Spleen (tissue), 11 donors: ENCODE measurements at regions not wholly inside any gene's neighbourhood (a gene's known extent, or its start where the extent isn't known, plus 50 kb on each side); places are given as distances from the start of the nearest gene placed in this dataset.

ENCODE experiments used
- DNase-seq: peaks from one replicate; pipeline ENCODE4 v3.0.0-alpha.2; 2020
- H3K27ac ChIP-seq, 8 donors: fragments of 200-600 bp; sonication (generic) in 7 of 8; 1 replicate in 4 of 8; 2 replicates in 4 of 8; pipeline versions ENCODE4 v1.5.0 to v1.8.0; 2016 to 2021; ENCODE audit warnings: inconsistent platforms in 4 of 8, mild to moderate bottlenecking in 4 of 8, moderate library complexity in 1 of 8
- H3K27me3 ChIP-seq, 7 donors: fragments of 200-600 bp; sonication (generic) in 6 of 7; replicated peaks in 1 of 7; 1 replicate in 4 of 7; 2 replicates in 3 of 7; pipeline versions ENCODE4 v1.5.0 to v1.8.0; 2016 to 2021; ENCODE audit warnings: inconsistent platforms in 3 of 7, mild to moderate bottlenecking in 1 of 7
- H3K36me3 ChIP-seq, 6 donors: fragments of 200-600 bp; sonication (generic) in 5 of 6; 1 replicate in 4 of 6; 2 replicates in 2 of 6; pipeline versions ENCODE4 v1.5.0 to v1.8.0; 2016 to 2021; ENCODE audit warnings: inconsistent platforms in 2 of 6
- H3K4me1 ChIP-seq, 6 donors: fragments of 200-600 bp; sonication (generic) in 5 of 6; 1 replicate in 3 of 6; 2 replicates in 3 of 6; pipeline versions ENCODE4 v1.5.0 to v1.8.0; 2016 to 2021; ENCODE audit warnings: inconsistent platforms in 3 of 6
- H3K4me3 ChIP-seq, 8 donors: fragments of 200-600 bp; sonication (generic) in 7 of 8; 1 replicate in 4 of 8; 2 replicates in 4 of 8; pipeline versions ENCODE4 v1.5.0 to v1.8.0; 2016 to 2021; ENCODE audit warnings: inconsistent platforms in 4 of 8, mild to moderate bottlenecking in 4 of 8, moderate library complexity in 2 of 8
- H3K9me3 ChIP-seq, 8 donors: fragments of 200-600 bp; sonication (generic) in 7 of 8; 1 replicate in 4 of 8; 2 replicates in 4 of 8; pipeline versions ENCODE4 v1.5.0 to v1.8.0; 2016 to 2021; ENCODE audit warnings: inconsistent platforms in 4 of 8
- CTCF ChIP-seq, 11 experiments: fragments of 200-600 bp in 7 of 11; fragments of 450-650 bp in 4 of 11; sonication (generic) in 4 of 11; IDR thresholded peaks in 8 of 11; conservative IDR thresholded peaks in 3 of 11; 1 replicate in 7 of 11; 2 replicates in 4 of 11; pipeline versions ENCODE4 v1.4.0 to v1.8.0; 2016 to 2021; ENCODE audit warnings: antibody characterized with exemption in 11 of 11, inconsistent platforms in 4 of 11, mild to moderate bottlenecking in 1 of 11
- POLR2A ChIP-seq, 3 donors: fragments of 450-650 bp; IDR thresholded peaks; one replicate each; pipeline ENCODE4 v1.5.1; 2017; ENCODE audit warnings: antibody characterized with exemption in 3 of 3, mild to moderate bottlenecking in 1 of 3
- POLR2AphosphoS5 ChIP-seq, 3 donors: sonication (generic); formaldehyde crosslinking; IDR thresholded peaks; one replicate each; pipeline ENCODE4 v1.5.1; 2017; ENCODE audit warnings: antibody characterized with exemption in 3 of 3
- WGBS, 5 donors: extraction: QIAGEN DNeasy Blood & Tissue Kit in 3 of 5; methylation state at CpG; one replicate each; pipeline versions ENCODE4 v1.1.5 to v1.1.7; 2013 to 2018; 5-methylcytosine and 5-hydroxymethylcytosine counted together
- intact Hi-C: fragments of 100-400 bp; cut with DNase I; formaldehyde crosslinking; loops from one replicate; pipeline ENCODE4 v1.15.0; 2023; ENCODE audit warnings: low total_unique reads
- donor health status: healthy with polysubstance abuse.
- donor health status: DM: no; HTN: no; CAD: no; lungs with moderate emphysema.
- donor health status: DM: no; HTN: no; CAD: no.
- donor health status: Bipolar disorder and iron deficiency.
- donor health status: healthy.
- donor health status: DM: no; HTN: no; CAD: no.
- donor health status: DM: yes; HTN: yes; CAD: no.

GRCh38 chr11:112581747-112582146, 321.1 kb upstream of the PLET1 start:
- DNase-seq, result no peak
- Histone ChIP-seq H3K27ac (no peak overlapping the region), H3K9me3 (no peaks in the 10 kb centered on the region), H3K27me3 (peaks cover 0 to 4% (median 0%) of the 10 kb centered on the region in 7 donors), H3K36me3 (no peaks in the 10 kb centered on the region), H3K4me1 (no peaks in the 10 kb centered on the region), H3K4me3 (no peak overlapping the region)
- WGBS, 5 donors, result 66 to 72% (median 70%) methylated on average over 4 of the region's 4 CpGs
- no peak for TF ChIP-seq POLR2A (IDR thresholded peaks at IDR 0.05)
- TF ChIP-seq POLR2AphosphoS5 (IDR thresholded peaks at IDR 0.05), result no peak
- no peak for TF ChIP-seq CTCF (IDR thresholded peaks at IDR 0.05 in 8 of 11, conservative IDR thresholded peaks at IDR 0.05 in 3 of 11)
- intact Hi-C loops, result no loop called here

GRCh38 chr11:112582366-112582765, 321.7 kb upstream of the PLET1 start:
- Histone ChIP-seq H3K27ac (no peak overlapping the region), H3K4me1 (no peaks in the 10 kb centered on the region), H3K36me3 (no peaks in the 10 kb centered on the region), H3K9me3 (no peaks in the 10 kb centered on the region), H3K27me3 (peaks cover 0 to 4% (median 0%) of the 10 kb centered on the region in 7 donors), H3K4me3 (no peak overlapping the region)
- intact Hi-C loops, result no loop called here
- no peak for TF ChIP-seq CTCF (IDR thresholded peaks at IDR 0.05 in 8 of 11, conservative IDR thresholded peaks at IDR 0.05 in 3 of 11)
- no peak for TF ChIP-seq POLR2A (IDR thresholded peaks at IDR 0.05)
- no peak for TF ChIP-seq POLR2AphosphoS5 (IDR thresholded peaks at IDR 0.05)
- no peak for DNase-seq

DNA sequence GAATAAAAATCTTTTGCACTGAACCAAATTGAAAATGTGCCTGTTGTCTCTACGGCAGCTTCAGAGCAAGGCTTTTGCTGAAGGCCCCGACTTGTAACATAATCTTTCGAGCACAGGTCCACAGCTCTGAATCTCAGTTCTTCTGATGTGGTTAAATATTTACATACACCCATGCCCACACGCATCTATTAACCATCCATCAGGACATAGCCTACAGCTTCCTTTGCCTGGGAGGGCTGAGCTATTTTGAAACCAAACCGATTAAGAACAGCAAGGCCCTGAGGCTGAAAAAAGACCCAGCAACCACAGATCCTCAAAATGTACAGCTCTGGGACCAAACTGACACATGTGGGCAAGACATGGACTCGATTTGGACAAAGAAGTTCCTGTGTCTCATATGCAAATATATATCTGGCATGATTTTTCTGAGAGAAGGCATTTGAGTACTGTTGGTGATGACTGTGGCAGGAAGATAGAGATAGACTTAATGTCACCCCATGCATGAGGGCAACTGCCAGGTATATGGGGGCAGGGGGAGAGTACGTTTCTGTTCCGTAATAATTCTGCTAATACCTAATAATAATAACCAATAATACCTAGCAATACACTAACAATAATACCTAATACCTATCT, 322.7 kb upstream of the PLET1 start:
- Histone ChIP-seq H3K27me3 (peaks cover 0 to 4% (median 0%) of the 10 kb centered on the region in 7 donors), H3K4me1 (peaks cover 0 to 4% (median 1%) of the 10 kb centered on the region in 6 donors), H3K27ac (no peak overlapping the region), H3K9me3 (no peaks in the 10 kb centered on the region), H3K4me3 (no peak overlapping the region), H3K36me3 (no peaks in the 10 kb centered on the region)
- TF ChIP-seq POLR2A (IDR thresholded peaks at IDR 0.05) (no peak), POLR2AphosphoS5 (IDR thresholded peaks at IDR 0.05) (no peak), CTCF (IDR thresholded peaks at IDR 0.05 in 8 of 11, conservative IDR thresholded peaks at IDR 0.05 in 3 of 11) (no peak)
- intact Hi-C loops, result no loop called here
- WGBS, 5 donors, result 57 to 78% (median 70%) methylated on average over 8 of the region's 8 CpGs
- DNase-seq, result no peak

DNA sequence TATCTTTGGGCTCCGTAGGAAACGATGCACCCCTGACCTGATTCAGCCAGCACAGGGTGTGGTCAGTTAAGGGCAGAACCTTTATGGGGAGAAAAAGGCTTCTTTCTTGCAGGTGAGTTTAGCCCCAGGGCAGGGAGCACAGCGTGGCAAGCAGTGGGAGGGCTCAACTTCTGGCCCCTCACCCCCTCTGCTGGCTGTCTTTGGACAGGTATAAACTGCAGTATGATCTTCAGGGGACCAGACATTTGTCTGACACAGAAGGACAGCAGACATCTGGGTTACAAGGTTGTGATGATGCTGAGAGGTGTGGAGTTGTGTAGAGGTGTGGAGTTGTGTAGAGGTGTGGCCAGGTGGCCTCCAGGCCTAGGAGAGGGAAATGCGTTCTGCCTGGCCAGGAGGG, 324.0 kb upstream of the PLET1 start:
- WGBS, 5 donors, result 64 to 71% (median 69%) methylated on average over 4 of the region's 4 CpGs
- Histone ChIP-seq H3K4me1 (peaks cover 0 to 5% (median 2%) of the 10 kb centered on the region in 6 donors), H3K9me3 (no peaks in the 10 kb centered on the region), H3K4me3 (no peak overlapping the region), H3K27me3 (peaks cover 0 to 2% (median 0%) of the 10 kb centered on the region in 7 donors), H3K27ac (no peak overlapping the region), H3K36me3 (no peaks in the 10 kb centered on the region)
- DNase-seq, result no peak
- intact Hi-C loops, result no loop called here
- TF ChIP-seq POLR2A (IDR thresholded peaks at IDR 0.05) (no peak), POLR2AphosphoS5 (IDR thresholded peaks at IDR 0.05) (no peak), CTCF (IDR thresholded peaks at IDR 0.05 in 8 of 11, conservative IDR thresholded peaks at IDR 0.05 in 3 of 11) (no peak)
